B cell (primary cell): ENCODE measurements at regions not wholly inside any gene's neighbourhood (a gene's known extent, or its start where the extent isn't known, plus 50 kb on each side); places are given as distances from the start of the nearest gene placed in this dataset.

Experiments used
- ATAC-seq: fragments of 200-7000 bp; cut with Tn5 transposase; one replicate; pipeline ENCODE4 v1.10.0; 2021; ENCODE audit warnings: low read depth, mild to moderate bottlenecking, moderate number of reproducible peaks, moderate library complexity
- CTCF ChIA-PET: fragments of 350-600 bp; sonication (Branson Sonifier 250); formaldehyde crosslinking; loops from one replicate; lab custom pipeline; 2021; ENCODE audit warnings: antibody characterized with exemption, inconsistent platforms; lab: Charles Lee
- POLR2A ChIA-PET: fragments of 350-600 bp; sonication (Branson Sonifier 250); formaldehyde crosslinking; loops from one replicate; lab custom pipeline; 2021; ENCODE audit warnings: antibody characterized with exemption; lab: Charles Lee
- DNase-seq: peaks from one replicate; pipeline ENCODE4 v3.0.0; 2013
- H2AFZ ChIP-seq: 2 replicates; pipeline ENCODE4 v1.6.1; 2012; ENCODE audit warnings: mild to moderate bottlenecking, low read depth, low read length; ENCODE audit not compliant: insufficient read depth, poor library complexity, severe bottlenecking
- H3K27ac ChIP-seq, 2 donors: 1 replicate in 1 of 2; 2 replicates in 1 of 2; pipeline ENCODE4 v1.5.1; 2012 to 2013; ENCODE audit warnings: low read length in 2 of 2, mild to moderate bottlenecking in 2 of 2, moderate library complexity in 1 of 2
- H3K27me3 ChIP-seq, 4 experiments: fragments of 200-600 bp in 1 of 4; sonication (generic) in 1 of 4; replicated peaks in 1 of 4; 1 replicate in 2 of 4; 2 replicates in 2 of 4; pipeline versions ENCODE4 v1.6.1 to v1.7.0; 2013 to 2016; ENCODE audit warnings: low read length in 3 of 4, mild to moderate bottlenecking in 2 of 4, mixed read lengths in 1 of 4, moderate library complexity in 1 of 4; ENCODE audit not compliant: insufficient read depth in 4 of 4, control insufficient read depth in 3 of 4; ENCODE audit errors: control extremely low read depth in 1 of 4
- H3K36me3 ChIP-seq, 2 experiments: replicated peaks in 1 of 2; 1 replicate in 1 of 2; 2 replicates in 1 of 2; pipeline versions ENCODE4 v1.6.1 to v1.7.1; 2013; ENCODE audit warnings: low read length in 1 of 2; ENCODE audit not compliant: insufficient read depth in 2 of 2, control insufficient read depth in 1 of 2; ENCODE audit errors: control extremely low read depth in 1 of 2, extremely low read depth in 1 of 2
- H3K4me1 ChIP-seq, 2 donors: fragments of 200-600 bp in 1 of 2; sonication (generic) in 1 of 2; 1 replicate in 1 of 2; 2 replicates in 1 of 2; pipeline versions ENCODE4 v1.5.1 to v1.6.1; 2013 to 2017; ENCODE audit warnings: low read length in 2 of 2; ENCODE audit not compliant: control insufficient read depth in 2 of 2, insufficient read depth in 2 of 2
- H3K4me2 ChIP-seq: replicated peaks from 2 replicates; pipeline ENCODE3; 2012; ENCODE audit warnings: mild to moderate bottlenecking, low read depth, low read length; ENCODE audit not compliant: poor library complexity, severe bottlenecking
- H3K4me3 ChIP-seq, 5 experiments: fragments of 200-600 bp in 1 of 5; sonication (generic) in 1 of 5; 1 replicate in 3 of 5; 2 replicates in 2 of 5; pipeline versions ENCODE4 v1.5.1 to v1.7.0; 2011 to 2016; ENCODE audit warnings: low read length in 4 of 5, mild to moderate bottlenecking in 4 of 5, low read depth in 2 of 5, control low read depth in 1 of 5, moderate library complexity in 1 of 5; ENCODE audit not compliant: insufficient read depth in 1 of 5; ENCODE audit errors: control extremely low read depth in 1 of 5, extremely low read depth in 1 of 5
- H3K79me2 ChIP-seq: fragments of 200-600 bp; sonication (generic); one replicate; pipeline ENCODE4 v1.6.0; 2016; ENCODE audit warnings: low read length; ENCODE audit not compliant: control insufficient read depth, insufficient read depth
- H3K9ac ChIP-seq: fragments of 200-600 bp; sonication (generic); 2 replicates; pipeline ENCODE4 v1.6.1; 2017; ENCODE audit warnings: mild to moderate bottlenecking, low read length, moderate library complexity
- H3K9me3 ChIP-seq, 3 donors: one replicate each; pipeline versions ENCODE4 v1.6.1 to v1.7.1; 2013; ENCODE audit warnings: low read length in 2 of 3; ENCODE audit not compliant: control insufficient read depth in 2 of 3, insufficient read depth in 1 of 3; ENCODE audit errors: control extremely low read depth in 1 of 3
- H4K20me1 ChIP-seq: 2 replicates; pipeline ENCODE4 v1.6.0; 2012; ENCODE audit warnings: mild to moderate bottlenecking, low read length; ENCODE audit not compliant: insufficient read depth, control insufficient read depth, poor library complexity, severe bottlenecking
- H3K27ac Mint-ChIP-seq: one replicate; pipeline ENCODE4 v1.8.0; 2021; ENCODE audit warnings: mixed read lengths
- H3K27me3 Mint-ChIP-seq: one replicate; pipeline ENCODE4 v1.8.0; 2021; ENCODE audit warnings: mixed read lengths
- H3K4me1 Mint-ChIP-seq: one replicate; pipeline ENCODE4 v1.8.0; 2021; ENCODE audit warnings: mixed read lengths
- H3K4me3 Mint-ChIP-seq: one replicate; pipeline ENCODE4 v1.8.0; 2021; ENCODE audit warnings: mixed read lengths
- H3K9me3 Mint-ChIP-seq: one replicate; pipeline ENCODE4 v1.8.0; 2022; ENCODE audit warnings: mixed read lengths; ENCODE audit not compliant: insufficient read depth
- EZH2 ChIP-seq: IDR thresholded peaks from 2 replicates; pipeline ENCODE4 v1.6.1; 2012; ENCODE audit warnings: borderline replicate concordance, low read depth, mild to moderate bottlenecking, moderate library complexity, low read length; ENCODE audit not compliant: insufficient read depth, poor library complexity, severe bottlenecking
- WGBS: methylation state at CpG from one replicate; pipeline ENCODE4 v1.1.5; 2013; ENCODE audit warnings: missing lambda C conversion rate; ENCODE audit not compliant: insufficient coverage; 5-methylcytosine and 5-hydroxymethylcytosine counted together
- intact Hi-C: fragments of 100-400 bp; cut with micrococcal nuclease; formaldehyde crosslinking; loops from one replicate; pipeline ENCODE4 v1.10.0; 2022
- TF ChIP-seq, protein P1 (sequence below): fragments of 200-600 bp; IDR thresholded peaks from one replicate; pipeline ENCODE4 v1.8.0; 2022; ENCODE audit warnings: antibody characterized with exemption, mild to moderate bottlenecking

DNA sequence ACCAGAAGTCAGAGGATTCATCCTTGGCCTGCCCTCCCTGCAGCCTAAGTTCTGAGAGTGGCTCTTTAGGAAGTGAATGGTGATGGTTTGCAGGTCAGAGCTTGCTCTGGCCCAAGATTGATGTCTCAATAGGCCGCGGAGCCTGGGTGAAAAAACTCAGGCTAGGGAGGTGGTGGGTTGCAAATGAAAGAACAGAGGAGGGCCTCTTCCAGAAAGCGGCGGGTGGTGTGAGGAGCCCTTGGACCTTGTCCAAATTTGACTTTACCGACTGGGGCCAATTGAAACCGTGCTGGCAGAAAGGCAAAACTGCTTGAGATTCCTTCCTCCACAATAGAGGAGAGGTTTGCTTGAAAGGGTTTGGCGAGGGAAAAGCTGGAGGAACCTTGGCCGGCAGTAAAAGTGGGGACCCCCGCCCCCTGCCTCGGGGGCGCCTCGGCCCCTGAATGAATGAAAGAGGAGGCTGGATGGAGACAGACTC lies 331.3 kb downstream of the SEC14L1 start:
- intact Hi-C loops = no loop called here
- Mint-ChIP-seq H3K27me3 (no peaks in the 10 kb centered on the region), H3K27ac (peak overlapping the region; percentile 75), H3K9me3 (no peaks in the 10 kb centered on the region), H3K4me1 (peaks cover 93% of the 10 kb centered on the region), H3K4me3 (peak overlapping the region; percentile 73)
- ChIA-PET CTCF (interaction anchor here (1.0 to 3.3 kb wide), 12 partner anchors 9 to 542 kb away, joined by 3 to 25 read pairs (median 6); no protein-coding TSS in a partner anchor), POLR2A (interaction anchor here (0.8 to 3.5 kb wide), 11 partner anchors 14 to 149 kb away, joined by 3 to 17 read pairs (median 4); no protein-coding TSS in a partner anchor)
- Histone ChIP-seq H3K9me3 (no peaks in the 10 kb centered on the region), H3K27ac (peak overlapping the region; percentile 49 to 89), H4K20me1 (peaks cover 80% of the 10 kb centered on the region), H3K9ac (peak overlapping the region; percentile 42), H3K4me2 (peak overlapping the region; percentile 75), H3K79me2 (peaks cover 100% of the 10 kb centered on the region), H3K27me3 (no peaks in the 10 kb centered on the region), H3K4me3 (peak overlapping the region in 4 of 5 experiments; percentile 2 to 51 (median 19)), H3K4me1 (peaks cover 89 to 97% of the 10 kb centered on the region in 2 donors), H3K36me3 (peaks cover 5 to 53% of the 10 kb centered on the region in 2 experiments), H2AFZ (peak overlapping the region; percentile 21)
- WGBS = 35% methylated on average over 8 of the region's 12 CpGs
- TF ChIP-seq, protein P1, sequence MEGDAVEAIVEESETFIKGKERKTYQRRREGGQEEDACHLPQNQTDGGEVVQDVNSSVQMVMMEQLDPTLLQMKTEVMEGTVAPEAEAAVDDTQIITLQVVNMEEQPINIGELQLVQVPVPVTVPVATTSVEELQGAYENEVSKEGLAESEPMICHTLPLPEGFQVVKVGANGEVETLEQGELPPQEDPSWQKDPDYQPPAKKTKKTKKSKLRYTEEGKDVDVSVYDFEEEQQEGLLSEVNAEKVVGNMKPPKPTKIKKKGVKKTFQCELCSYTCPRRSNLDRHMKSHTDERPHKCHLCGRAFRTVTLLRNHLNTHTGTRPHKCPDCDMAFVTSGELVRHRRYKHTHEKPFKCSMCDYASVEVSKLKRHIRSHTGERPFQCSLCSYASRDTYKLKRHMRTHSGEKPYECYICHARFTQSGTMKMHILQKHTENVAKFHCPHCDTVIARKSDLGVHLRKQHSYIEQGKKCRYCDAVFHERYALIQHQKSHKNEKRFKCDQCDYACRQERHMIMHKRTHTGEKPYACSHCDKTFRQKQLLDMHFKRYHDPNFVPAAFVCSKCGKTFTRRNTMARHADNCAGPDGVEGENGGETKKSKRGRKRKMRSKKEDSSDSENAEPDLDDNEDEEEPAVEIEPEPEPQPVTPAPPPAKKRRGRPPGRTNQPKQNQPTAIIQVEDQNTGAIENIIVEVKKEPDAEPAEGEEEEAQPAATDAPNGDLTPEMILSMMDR = no peak
- no peak for ATAC-seq
- no peak for DNase-seq

DNA sequence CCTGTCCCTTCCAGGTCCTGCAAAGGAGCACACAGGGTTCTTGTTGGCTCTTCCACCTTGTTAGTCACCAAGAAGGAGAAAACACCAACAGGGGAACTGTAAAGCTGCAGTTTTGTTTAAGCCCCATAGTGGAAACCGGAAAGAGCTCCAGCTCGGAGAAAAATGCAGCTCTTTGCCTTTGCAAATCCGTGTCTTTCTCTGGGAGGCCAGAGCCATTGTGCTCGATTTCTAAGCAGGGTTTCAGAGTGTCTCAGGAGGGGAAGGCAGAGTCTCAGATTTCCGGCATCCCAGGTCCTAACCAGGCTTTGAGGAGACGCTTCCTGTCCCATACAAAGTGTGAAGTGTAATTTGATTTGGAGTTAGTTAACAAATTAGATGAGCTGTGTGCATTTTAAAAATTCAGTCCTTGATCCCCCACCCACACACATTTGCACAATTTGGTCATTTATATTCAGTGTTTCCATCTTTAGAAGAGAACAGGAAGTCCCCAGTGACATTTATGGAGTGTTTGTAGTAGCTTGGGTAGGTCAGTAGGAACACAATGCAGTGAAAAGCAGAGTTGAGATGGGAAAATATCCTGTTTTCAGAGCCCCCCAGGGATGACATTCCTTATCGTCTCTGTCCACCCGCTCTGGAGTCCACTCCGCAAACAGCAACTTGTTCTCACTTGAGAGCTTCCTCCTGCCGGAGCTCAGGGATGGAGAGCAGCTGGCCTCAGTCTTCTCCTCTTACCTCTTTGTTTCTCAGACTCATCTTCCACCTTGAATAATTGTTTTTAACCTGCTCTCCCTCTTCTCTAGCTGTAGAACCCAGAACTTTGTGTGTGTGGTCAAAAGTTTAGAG lies 331.9 kb downstream of the SEC14L1 start:
- peaks cover 100% of the 10 kb centered on the region for H3K79me2 ChIP-seq
- peak overlapping the region; percentile 21 for H2AFZ ChIP-seq
- H3K4me3 ChIP-seq = peak overlapping the region in 4 of 5 experiments; percentile 2 to 51 (median 19)
- peaks cover 96% of the 10 kb centered on the region for H3K4me1 Mint-ChIP-seq
- ChIA-PET POLR2A (interaction anchor here (0.8 to 3.5 kb wide), 11 partner anchors 13 to 150 kb away, joined by 3 to 17 read pairs (median 4); no protein-coding TSS in a partner anchor), CTCF (interaction anchor here (0.6 to 3.3 kb wide), 16 partner anchors 9 to 541 kb away, joined by 3 to 25 read pairs (median 5); no protein-coding TSS in a partner anchor)
- H3K27me3 ChIP-seq = no peaks in the 10 kb centered on the region
- H3K4me2 ChIP-seq = peak overlapping the region; percentile 75
- H3K27ac Mint-ChIP-seq = peak overlapping the region; percentile 75
- H3K9me3 ChIP-seq = no peaks in the 10 kb centered on the region
- H3K9ac ChIP-seq = peak overlapping the region; percentile 42
- peaks cover 84 to 94% of the 10 kb centered on the region in 2 donors for H3K4me1 ChIP-seq
- peaks cover 87% of the 10 kb centered on the region for H4K20me1 ChIP-seq
- H3K36me3 ChIP-seq = peaks cover 5 to 52% of the 10 kb centered on the region in 2 experiments
- peak overlapping the region; percentile 73 for H3K4me3 Mint-ChIP-seq
- H3K9me3 Mint-ChIP-seq = no peaks in the 10 kb centered on the region
- H3K27me3 Mint-ChIP-seq = no peaks in the 10 kb centered on the region
- ATAC-seq = peak; percentile 36
- DNase-seq = no peak
- no peak for TF ChIP-seq EZH2
- TF ChIP-seq, protein P1 = no peak
- H3K27ac ChIP-seq = peak overlapping the region; percentile 49 to 89
- WGBS = 45% methylated on average over 8 of the region's 10 CpGs
- intact Hi-C loops = no loop called here
